HG02588 (cell line): ENCODE measurements at regions not wholly inside any gene's neighbourhood (a gene's known extent, or its start where the extent isn't known, plus 50 kb on each side); places are given as distances from the start of the nearest gene placed in this dataset.
A peak's percentile ranks its signal among the peaks of the same experiment; 100 is the strongest.
"Not testable (repeated sequence)": the region's sequence is repeated elsewhere in the genome, so short reads cannot be mapped to it uniquely, and the experiment has no call there.

Experiments
- ATAC-seq: cut with Tn5 transposase; IDR thresholded peaks from one replicate; pipeline ENCODE4 v1.9.1; 2021; ENCODE audit warnings: mild to moderate bottlenecking, moderate library complexity; ENCODE audit not compliant: unreplicated experiment

DNA sequence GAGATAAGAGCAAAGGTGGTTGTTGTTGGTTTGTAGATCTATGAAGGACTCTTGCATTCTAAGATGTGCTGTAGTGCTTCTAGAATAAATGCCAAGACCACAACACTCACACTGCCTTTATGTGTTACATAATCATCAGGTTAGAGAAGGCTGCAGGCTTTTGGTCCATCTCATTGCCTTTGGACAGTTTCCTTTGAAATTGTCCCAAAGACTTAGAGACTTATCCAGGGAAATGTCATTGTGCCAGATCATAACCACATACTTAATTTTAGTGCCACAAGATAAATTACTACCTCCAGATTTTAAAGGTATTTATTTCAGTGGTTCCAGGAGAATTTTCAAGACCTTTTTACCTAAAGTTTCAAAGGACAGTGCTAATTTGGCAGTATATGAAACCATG, 666.6 kb upstream of the CITED2 start:
- no peak for ATAC-seq

DNA sequence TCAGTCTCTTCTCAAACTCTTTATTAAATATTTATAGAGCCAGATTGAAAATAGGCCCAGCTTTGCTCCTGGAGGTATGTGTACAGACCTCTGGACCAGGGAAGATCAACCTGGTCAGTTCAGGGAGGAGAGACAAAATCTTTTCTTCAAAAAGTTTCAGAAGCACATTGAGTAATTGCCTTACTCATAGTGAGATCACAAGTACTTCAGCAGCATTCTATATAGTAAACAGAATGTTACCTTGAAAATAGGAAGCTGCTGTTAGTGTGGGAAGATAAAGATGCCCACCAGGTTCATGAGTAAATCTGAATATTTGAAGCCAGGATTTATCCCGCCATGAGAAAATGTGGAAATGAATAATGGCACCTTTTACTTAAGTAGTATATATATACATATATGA, 665.9 kb upstream of the CITED2 start:
- ATAC-seq: no peak

DNA sequence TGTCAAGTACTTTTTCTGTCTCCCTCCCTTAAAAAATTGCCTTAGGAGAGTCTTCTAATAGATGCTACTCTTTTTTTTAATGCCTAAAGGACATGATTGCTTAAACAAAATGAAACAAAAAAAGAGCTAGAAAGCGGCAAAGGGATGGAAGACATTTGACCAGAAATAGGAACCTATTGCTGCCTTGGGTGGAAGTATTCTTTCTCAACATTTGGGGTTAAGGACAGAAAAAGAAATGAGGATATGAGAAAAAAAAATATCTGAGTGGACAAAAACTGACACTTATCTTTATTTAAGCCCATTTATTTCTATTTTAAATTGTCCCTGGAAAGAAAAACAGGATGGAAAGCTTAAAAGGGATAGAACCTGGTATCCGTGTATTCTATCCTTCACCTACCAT, 664.9 kb upstream of the CITED2 start:
- no peak for ATAC-seq

DNA sequence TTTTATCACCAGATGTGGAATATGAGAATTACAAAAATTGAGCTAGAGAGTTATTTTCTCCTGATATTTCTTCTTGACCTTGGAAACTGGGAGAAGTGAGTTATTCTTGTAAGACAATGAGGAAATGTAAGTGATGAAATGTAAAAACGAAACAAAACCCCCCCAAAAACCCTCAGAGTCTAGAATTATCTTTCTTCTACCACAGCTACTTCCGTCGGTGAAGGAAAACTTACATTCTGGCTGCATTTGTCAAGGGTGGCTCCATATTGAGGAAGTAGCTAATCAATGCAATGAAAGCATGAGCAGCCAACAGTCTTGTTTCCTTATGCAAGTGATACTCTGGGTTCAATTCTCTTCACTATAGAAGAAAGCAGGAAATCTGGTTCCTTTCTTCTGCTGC, 661.7 kb upstream of the CITED2 start:
- ATAC-seq: no peak

DNA sequence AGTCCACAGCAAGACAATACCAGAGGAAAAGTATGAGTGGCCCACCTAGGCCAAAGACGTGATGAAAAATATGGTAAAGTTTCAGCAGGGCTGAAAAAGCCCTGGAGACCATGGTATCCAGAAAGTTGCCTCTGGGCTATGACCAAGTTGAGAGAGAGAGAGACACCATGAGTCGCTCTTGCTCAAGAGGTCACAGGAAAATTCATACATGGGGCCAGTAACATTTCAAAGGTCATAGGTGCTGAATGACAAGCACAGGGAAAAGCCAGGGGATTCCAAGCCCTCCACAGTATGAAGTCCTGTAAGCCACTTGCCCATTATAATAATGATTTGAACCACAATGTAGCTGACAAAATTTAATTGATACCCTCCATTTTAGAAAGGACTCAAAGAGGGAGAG, 657.7 kb upstream of the CITED2 start:
- ATAC-seq: no peak

DNA sequence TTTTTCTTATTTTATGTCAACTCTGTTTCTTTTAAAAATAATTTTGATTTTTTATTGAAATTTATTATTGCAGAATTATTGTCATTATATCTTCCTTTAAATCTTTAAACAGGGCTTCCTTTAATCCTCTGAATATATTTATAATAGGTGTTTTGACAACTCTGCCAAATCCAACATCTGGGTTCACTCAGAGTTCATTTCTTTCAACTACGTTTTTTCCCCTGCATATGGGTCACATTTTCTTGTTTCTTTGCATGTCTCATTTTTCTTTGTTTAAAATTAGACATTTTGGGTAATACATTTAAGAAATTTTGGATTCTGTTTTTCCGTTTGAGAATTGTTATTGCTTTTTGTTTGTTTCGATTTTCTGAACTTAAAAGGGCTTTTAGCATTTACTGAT, 655.1 kb upstream of the CITED2 start:
- no peak for ATAC-seq

DNA sequence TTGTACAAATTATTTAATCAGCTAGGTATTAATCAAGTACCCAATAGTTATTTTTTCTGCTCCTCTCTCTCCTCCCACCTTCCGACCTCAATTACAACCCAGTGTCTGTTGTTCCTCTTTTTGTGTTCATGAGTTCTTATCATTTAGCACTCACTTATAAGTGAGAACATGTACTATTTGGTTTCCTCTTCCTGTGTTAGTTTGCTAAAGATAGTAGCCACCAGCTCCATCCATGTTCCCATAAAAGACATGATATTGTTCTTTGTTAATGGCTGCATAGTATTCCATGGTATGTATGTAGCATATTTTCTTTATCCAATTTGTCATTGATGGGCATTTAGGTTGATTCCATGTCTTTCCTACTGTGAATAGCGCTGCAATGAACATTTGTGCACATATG, 652.8 kb upstream of the CITED2 start:
- no peak for ATAC-seq

DNA sequence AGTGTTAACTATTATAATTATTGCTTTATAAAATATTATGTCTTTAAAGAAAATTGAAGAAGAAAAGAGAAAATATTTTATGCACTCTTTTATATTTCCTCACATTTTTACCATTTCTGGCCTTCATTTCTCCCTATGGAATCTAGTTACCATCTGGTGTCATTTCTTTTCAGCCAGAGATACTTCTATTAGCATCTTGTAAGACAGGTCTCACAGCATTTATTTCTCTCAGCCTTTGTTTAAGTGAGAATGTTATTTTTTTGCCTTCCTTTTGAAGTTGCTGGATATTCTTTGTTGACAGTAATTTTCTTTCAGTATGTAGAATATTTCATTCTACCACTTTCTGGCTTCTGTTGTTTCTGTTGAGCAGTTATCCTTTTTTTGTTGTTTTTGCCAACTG, 652.1 kb upstream of the CITED2 start:
- ATAC-seq: no peak

DNA sequence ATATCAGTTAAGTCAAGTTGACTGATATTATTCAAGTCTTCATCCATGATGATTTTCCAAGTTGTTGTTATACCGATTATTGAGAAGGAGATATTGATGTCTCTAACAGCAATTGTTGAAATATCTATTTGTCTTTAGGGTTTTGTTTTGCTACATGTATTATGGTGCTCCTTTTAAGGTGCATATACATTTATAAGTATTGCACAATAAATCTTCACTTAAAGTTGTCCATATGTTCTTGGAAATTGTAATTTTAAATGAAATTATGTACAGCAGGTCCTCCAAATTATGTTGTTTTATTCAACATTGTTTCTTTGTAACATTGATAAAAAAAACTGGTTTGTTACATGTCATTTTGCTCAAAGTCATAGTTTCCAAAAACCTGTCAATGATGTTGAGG, 650.7 kb upstream of the CITED2 start:
- no peak for ATAC-seq

DNA sequence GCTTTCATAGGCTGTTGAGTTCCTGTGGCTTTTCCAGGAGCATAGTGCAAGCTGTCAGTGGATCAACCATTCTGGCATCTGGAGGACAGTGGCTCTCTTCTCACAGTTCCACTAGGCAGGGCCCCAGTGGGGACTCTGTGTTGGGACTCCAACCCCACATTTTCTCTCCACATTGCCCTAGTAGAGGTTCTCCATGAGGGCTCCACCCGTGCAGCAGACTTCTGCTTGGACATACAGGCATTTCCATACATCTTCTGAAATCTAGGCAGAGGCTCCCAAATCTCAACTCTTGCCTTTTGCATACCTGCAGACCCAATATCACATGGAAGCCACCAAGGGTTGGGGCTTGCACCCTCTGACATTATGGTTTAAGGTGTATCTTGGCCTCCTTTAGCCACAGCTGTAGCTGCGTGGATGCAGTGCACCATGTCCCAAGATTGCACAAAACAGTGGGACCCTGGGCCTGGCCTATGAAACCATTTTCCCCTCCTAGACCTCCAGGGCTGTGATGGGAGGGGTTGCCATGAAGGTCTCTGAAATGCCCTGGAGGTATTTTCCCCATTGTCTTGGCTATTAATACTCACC, 645.9 kb upstream of the CITED2 start:
- ATAC-seq: no peak

DNA sequence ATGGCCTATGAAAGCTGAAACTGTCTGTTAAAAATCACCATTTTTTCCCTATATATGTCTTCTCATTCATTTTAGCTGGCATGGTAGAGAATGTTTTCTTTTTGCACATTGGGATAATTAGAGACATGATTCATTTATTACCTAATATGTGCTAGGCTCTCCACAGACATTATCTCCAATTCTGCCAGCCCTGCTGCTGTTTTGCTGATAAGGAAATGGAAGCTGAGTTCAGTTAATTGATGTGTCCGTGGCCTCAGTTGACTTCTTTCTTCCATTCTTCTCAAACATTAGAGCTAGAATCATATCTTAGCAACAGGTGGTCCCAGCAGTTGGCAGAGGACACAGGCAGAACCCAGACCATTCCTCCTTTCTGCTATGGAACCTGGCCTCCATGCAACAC, 644.1 kb upstream of the CITED2 start:
- no peak for ATAC-seq

DNA sequence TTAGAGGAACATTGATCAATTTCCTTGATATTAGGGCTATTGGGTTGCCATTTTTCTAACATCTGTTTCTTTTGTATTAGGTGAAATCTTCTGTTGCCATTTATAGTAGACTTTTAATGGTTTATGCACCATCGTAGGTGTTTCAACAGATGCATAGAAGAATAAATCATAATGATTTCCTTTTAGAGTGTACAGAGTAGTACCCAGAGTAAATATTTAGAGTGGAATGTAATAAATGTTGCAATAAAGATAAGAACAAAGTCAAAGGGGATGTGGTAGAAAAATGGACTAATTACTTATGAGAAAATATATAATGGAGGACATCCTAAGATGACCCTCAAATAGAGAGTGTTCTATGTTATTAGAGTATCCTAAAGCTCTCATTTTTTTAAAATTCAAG, 643.0 kb upstream of the CITED2 start:
- no peak for ATAC-seq

DNA sequence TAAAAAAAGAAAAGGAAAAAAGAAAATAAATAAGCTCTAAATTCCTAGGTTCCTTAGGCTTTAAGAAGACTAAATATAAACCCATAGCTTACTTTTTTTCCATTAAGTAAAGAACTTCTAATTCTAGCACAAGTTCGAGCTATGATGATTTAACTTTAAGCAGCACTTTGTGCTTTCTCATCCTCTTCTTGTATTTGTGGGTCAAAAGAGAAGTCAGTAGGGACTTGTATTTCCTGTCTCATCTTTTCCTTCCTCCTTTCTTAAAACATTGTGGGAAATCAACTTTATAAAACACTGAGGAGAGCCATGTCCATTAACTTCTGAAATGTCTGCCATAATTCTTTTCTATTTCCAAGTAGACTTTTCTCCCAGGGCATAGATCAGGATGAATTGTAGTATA, 637.7 kb upstream of the CITED2 start:
- no peak for ATAC-seq

DNA sequence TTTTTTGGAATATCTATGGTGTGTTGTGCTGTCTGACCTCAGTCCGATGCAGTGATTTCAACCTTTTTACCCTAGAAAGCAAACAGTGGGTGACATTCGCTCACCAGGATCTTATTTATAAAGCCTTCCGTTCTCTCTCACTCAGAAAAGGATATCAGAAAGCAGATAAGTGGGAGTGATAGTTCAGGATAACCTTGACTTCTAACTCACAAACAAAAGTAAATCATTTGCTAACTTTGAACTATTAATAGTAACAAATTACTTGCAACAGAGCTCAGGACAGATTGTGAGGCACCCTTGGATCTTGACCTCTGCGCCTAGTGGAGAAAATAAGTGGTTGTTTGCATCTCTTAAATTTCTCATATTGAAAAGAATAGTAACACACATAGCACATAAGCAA, 637.1 kb upstream of the CITED2 start:
- ATAC-seq: no peak

DNA sequence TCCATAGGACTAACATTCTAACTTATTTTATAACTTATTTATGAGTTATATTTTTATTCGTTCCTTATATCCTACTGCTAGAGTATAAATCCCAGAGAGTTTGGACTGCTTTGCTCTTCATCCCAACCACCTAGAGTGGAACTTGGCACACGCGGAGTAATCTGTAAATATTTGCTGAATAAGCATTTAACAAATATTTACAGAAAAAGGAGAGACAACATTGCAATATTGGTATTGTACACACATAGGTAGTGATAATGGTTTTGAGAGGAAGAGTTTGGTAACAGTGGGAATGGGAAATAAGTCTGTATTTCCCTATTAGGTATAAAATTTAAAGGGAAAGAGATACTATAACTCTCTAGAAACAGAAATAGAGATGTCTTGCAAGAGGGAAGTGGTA, 634.8 kb upstream of the CITED2 start:
- ATAC-seq: no peak

DNA sequence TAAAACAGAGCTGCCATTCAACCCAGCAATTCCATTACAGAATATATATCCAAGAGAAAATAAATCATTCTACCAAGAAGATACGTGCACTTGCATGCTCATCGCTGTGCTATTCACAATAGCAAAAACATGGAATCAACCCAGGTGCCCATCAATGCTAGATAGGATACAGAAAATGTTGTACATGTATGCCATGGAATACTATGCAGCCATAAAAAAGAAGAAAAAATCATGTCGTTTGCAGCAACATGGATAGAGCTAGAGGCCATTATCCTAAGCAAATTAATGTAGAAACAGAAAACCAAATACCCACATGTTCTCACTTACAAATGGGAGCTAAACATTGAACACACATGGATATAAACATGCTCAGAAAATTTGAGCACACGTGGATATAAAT, 633.1 kb upstream of the CITED2 start:
- no peak for ATAC-seq

DNA sequence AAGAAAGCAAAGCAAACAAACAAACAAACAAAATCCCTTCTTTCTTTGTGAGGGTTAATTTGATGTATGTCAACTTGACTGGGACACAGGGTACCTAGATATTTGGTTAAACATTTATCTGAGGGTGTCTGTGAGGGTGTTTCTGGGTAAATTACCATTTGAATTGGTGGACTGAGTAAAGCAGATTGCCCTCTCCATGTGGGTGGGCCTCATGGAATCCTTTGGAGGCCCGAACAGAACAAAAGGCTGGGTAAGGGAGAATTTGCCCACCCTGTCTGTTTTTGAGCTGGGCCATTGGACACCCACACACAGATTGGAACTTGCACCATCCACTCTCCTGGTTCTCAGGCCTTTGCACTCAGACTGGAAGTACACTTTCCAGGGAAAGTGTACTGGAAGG, 628.8 kb upstream of the CITED2 start:
- ATAC-seq: no peak

DNA sequence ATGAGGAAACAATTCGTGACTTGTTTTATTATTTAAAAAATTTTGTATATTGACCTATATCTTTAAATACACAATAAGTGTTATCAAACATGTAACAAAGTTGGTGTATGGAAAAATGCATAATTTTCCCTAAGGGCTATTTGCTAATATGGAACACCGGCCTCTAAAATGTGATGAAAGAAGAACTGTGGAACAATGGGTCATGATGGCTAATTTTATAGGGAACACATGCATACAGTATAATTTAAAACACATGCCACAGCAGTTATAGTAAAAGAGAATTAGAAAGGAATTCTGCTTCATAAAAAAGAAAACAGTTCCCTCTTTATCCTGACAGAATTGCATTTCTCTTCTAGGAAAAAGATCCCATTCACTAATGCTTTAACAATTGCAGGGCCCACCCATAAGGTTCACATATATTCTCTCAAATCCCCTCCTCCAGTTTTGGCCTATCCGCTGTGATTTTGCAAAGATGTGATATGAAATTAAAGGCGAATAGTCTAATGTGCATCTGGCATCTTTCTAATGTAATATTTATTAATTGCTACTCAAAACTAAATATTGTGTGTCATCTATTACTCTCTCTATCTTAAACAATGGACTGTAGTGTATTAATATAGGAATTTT, 628.1 kb upstream of the CITED2 start:
- no peak for ATAC-seq

DNA sequence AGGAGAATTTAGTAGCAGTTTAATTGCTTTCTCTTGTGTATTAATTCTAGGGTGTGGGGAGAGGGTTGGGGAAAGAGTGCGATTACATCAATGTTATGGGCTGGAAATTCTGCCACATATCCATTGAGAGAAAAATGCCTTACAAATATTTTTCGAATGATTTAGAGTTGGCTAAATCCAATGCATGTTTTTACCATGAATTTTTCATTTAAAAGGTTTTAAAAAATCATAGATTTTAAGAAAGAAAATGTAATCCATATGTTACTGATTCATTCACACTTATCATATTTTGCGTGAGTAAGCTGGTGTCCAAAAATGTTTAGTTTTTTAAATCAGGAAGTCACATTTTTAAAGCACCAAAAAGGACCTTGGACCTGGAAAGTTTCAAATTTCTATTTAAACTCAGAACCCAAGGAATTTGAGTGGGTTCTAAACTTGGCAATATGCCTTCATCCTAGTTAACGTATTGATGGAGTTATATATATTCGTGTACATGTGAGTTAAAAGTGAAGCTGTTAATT, 627.4 kb upstream of the CITED2 start:
- ATAC-seq: no peak

DNA sequence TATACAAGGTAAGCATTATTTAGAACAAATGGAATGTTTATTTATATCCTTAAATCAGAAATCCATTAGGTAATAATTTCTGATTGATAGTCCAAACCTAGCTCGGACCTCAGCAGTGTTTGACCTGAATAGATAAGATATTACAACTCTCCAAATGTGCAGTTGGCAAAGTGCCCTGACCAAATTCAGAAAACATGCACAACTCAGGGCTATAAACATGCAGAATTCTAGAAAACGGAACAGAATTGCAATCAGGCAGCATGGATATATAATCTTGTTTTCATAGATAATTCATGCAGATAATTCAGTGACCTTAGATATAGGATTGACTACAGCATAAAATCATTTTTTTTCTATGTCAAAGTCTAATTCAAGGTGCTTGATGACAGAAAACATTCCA, 626.6 kb upstream of the CITED2 start:
- no peak for ATAC-seq

DNA sequence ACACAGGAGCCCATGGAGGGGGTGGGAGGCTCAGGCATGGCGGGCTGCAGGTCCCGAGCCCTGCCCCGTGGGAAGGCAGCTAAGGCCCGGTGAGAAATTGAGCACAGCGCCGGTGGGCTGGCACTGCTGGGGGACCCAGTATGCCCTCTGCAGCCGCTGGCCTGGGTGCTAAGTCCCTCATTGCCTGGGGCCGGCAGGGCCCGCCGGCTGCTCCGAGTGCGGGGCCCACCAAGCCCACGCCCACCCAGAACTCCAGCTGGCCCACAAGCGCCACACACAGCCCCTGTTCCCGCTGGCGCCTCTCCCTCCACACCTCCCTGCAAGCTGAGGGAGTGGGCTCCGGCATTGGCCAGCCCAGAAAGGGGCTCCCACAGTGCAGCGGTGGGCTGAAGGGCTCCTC, 625.2 kb upstream of the CITED2 start:
- not testable (repeated sequence) for ATAC-seq

DNA sequence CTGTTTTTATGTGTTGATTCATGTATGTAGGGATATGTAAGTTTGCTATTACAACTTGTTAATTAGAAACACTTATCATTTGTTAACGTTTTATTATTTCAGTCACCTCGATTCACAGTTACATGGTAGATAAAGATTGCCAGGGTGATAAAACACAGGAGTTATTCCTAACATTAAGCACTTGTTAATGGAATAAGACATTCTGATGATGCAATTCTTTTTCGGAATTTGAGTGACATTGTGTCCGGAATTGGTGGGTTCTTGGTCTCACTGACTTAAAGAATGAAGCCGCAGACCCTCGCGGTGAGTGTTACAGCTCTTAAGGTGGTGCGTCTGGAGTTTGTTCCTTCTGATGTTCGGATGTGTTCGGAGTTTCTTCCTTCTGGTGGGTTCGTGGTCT, 624.0 kb upstream of the CITED2 start:
- ATAC-seq: not testable (repeated sequence)

DNA sequence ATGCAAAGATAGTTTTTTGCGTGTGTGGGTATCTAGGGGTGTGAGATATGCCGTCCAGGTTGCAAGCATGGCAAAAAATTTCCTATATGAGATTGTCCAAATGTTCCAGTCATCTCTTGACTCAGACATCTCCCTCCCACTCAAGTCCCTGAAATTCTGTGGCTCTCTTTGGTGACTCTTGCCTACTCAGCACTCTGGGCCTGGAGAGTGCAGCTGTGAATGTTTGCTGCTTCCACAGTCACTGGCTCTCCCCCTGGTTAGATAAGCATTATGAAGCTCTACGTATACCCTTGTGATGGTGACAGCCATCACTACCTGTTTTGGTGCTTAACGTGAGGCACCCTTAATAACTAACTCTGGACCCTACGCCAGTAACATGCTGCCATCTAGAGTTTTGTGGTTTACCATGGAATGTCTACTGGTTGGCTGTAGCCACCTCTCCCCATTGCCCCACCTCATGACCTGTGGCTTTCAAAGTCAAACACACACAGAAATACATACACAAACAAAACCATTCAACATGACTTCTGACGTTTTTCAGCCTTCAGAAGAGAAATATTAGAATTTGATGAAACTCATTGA, 621.9 kb upstream of the CITED2 start:
- ATAC-seq: peak; percentile 83
